HCT116 (cell line): ENCODE measurements at regions not wholly inside any gene's neighbourhood (a gene's known extent, or its start where the extent isn't known, plus 50 kb on each side); places are given as distances from the start of the nearest gene placed in this dataset.

Experiments used
- ATAC-seq: fragments of 200-7000 bp; cut with Tn5 transposase; 2 replicates; pipeline ENCODE4 v1.9.1; 2020; ENCODE audit warnings: mild to moderate bottlenecking, moderate library complexity
- BruUV-seq: library from RNA; stranded (reverse); fragments of 400-500 nt; replicated peaks from 2 replicates; lab custom pipeline; 2021; lab: Mats Ljungman, UMichigan
- CTCF ChIA-PET: fragments of 300-600 bp; sonication (Branson Sonifier 250); formaldehyde crosslinking; loops from one replicate; lab custom pipeline; 2021; ENCODE audit warnings: antibody characterized with exemption; lab: Charles Lee
- POLR2A ChIA-PET: fragments of 300-600, 350-600 bp; sonication (Branson Sonifier 250); formaldehyde crosslinking; loops from one replicate; lab custom pipeline; 2021; ENCODE audit warnings: antibody characterized with exemption; lab: Charles Lee
- RAD21 ChIA-PET, 2 experiments: fragments of 300-600 bp; sonication (Branson Sonifier 250); formaldehyde crosslinking; loops; one replicate each; lab custom pipeline; 2023; ENCODE audit warnings: low total read pairs in 2 of 2; ENCODE audit not compliant: uncharacterized antibody in 2 of 2, unreplicated experiment in 2 of 2, low non-redundant PET in 1 of 2; lab: Charles Lee
- DNase-seq: peaks from one replicate; pipeline ENCODE4 v3.0.0-alpha.2; 2010; ENCODE audit warnings: low read depth, low spot score
- H2AFZ ChIP-seq: fragments of 200-600 bp; shearing (Covaris generic), sonication (generic); 2 replicates; pipeline ENCODE4 v1.6.1; 2017; ENCODE audit warnings: low read depth, mixed run types, mixed read lengths, antibody characterized with exemption, low read length; ENCODE audit not compliant: poor library complexity, severe bottlenecking
- H3K27ac ChIP-seq: 2 replicates; pipeline ENCODE4 v1.5.1; 2012; ENCODE audit warnings: low read depth, low read length
- H3K27me3 ChIP-seq: fragments of 200-600 bp; sonication (generic); 2 replicates; pipeline ENCODE4 v1.6.1; 2016; ENCODE audit warnings: mixed run types, low read length, mixed read lengths; ENCODE audit not compliant: insufficient read depth
- H3K36me3 ChIP-seq, 2 experiments: fragments of 200-500 bp in 1 of 2; fragments of 200-600 bp in 1 of 2; sonication (Bioruptor generic) in 1 of 2; sonication (generic) in 1 of 2; 2 replicates each; pipeline versions ENCODE4 v1.5.1 to v1.6.1; 2014 to 2016; ENCODE audit warnings: low read length in 2 of 2, inconsistent platforms in 1 of 2, mixed read lengths in 1 of 2, mixed run types in 1 of 2; ENCODE audit not compliant: insufficient read depth in 2 of 2, control insufficient read depth in 1 of 2
- H3K4me1 ChIP-seq, 2 experiments: fragments of 200-600 bp in 1 of 2; sonication (generic) in 1 of 2; 2 replicates each; pipeline versions ENCODE4 v1.5.1 to v1.6.1; 2012 to 2017; ENCODE audit warnings: low read length in 2 of 2, inconsistent platforms in 1 of 2, mild to moderate bottlenecking in 1 of 2, mixed read lengths in 1 of 2, mixed run types in 1 of 2, moderate library complexity in 1 of 2; ENCODE audit not compliant: insufficient read depth in 2 of 2, control insufficient read depth in 1 of 2
- H3K4me2 ChIP-seq: fragments of 200-600 bp; sonication (generic); 2 replicates; pipeline ENCODE4 v1.6.1; 2017; ENCODE audit warnings: mixed run types, low read length, mixed read lengths
- H3K4me3 ChIP-seq, 2 experiments: fragments of 200-600 bp in 1 of 2; sonication (generic) in 1 of 2; replicated peaks in 1 of 2; 2 replicates each; pipeline ENCODE4 v1.5.1; 2011 to 2016; ENCODE audit warnings: low read length in 2 of 2, control low read depth in 1 of 2, low read depth in 1 of 2, mild to moderate bottlenecking in 1 of 2, mixed read lengths in 1 of 2, mixed run types in 1 of 2
- H3K79me2 ChIP-seq: fragments of 200-600 bp; sonication (generic); 2 replicates; pipeline ENCODE4 v1.6.1; 2017; ENCODE audit warnings: mild to moderate bottlenecking, mixed run types, low read length, moderate library complexity, mixed read lengths; ENCODE audit not compliant: insufficient read depth
- H3K9ac ChIP-seq: fragments of 200-600 bp; sonication (generic); 2 replicates; pipeline ENCODE4 v1.6.1; 2016; ENCODE audit warnings: low read length, mixed read lengths
- H3K9me2 ChIP-seq: fragments of 200-600 bp; sonication (generic), shearing (Covaris generic); 2 replicates; pipeline ENCODE4 v1.6.1; 2017; ENCODE audit warnings: mixed run types, mild to moderate bottlenecking, moderate library complexity; ENCODE audit not compliant: insufficient read depth
- H3K9me3 ChIP-seq, 2 experiments: fragments of 200-500 bp in 1 of 2; fragments of 200-600 bp in 1 of 2; sonication (Bioruptor generic) in 1 of 2; sonication (generic) in 1 of 2; 2 replicates each; pipeline ENCODE4 v1.6.1; 2014 to 2017; ENCODE audit warnings: low read length in 2 of 2, mixed read lengths in 2 of 2, inconsistent platforms in 1 of 2, low read depth in 1 of 2, mild to moderate bottlenecking in 1 of 2, mixed run types in 1 of 2, moderate library complexity in 1 of 2; ENCODE audit not compliant: control insufficient read depth in 1 of 2, insufficient read depth in 1 of 2
- H4K20me1 ChIP-seq: fragments of 200-600 bp; sonication (generic), shearing (Covaris generic); 2 replicates; pipeline ENCODE4 v1.6.1; 2017; ENCODE audit warnings: mixed run types, mild to moderate bottlenecking, moderate library complexity; ENCODE audit not compliant: insufficient read depth
- ATF3 ChIP-seq: IDR thresholded peaks from 2 replicates; pipeline ENCODE4 v1.6.1; 2012
- CBX3 ChIP-seq: IDR thresholded peaks from 2 replicates; pipeline ENCODE4 v1.6.1; 2012; ENCODE audit warnings: low read depth
- CEBPB ChIP-seq: IDR thresholded peaks from 2 replicates; pipeline ENCODE4 v1.6.1; 2012; ENCODE audit warnings: low read depth
- JUND ChIP-seq: IDR thresholded peaks from 2 replicates; pipeline ENCODE4 v1.6.1; 2012
- MAX ChIP-seq: IDR thresholded peaks from 2 replicates; pipeline ENCODE4 v1.6.1; 2012
- REST ChIP-seq: IDR thresholded peaks from 2 replicates; pipeline ENCODE4 v1.6.1; 2012; ENCODE audit warnings: low read depth
- TCF7L2 ChIP-seq: IDR thresholded peaks from 2 replicates; pipeline ENCODE4 v1.7.0; 2011; ENCODE audit warnings: borderline replicate concordance, inconsistent platforms; ENCODE audit not compliant: insufficient read depth, insufficient read length; ENCODE audit errors: extremely low read depth
- YY1 ChIP-seq: IDR thresholded peaks from 2 replicates; pipeline ENCODE4 v1.6.1; 2011; ENCODE audit warnings: low read length, low read depth, moderate library complexity, mild to moderate bottlenecking; ENCODE audit not compliant: insufficient replicate concordance; ENCODE audit errors: extremely low read depth
- ZBTB33 ChIP-seq: IDR thresholded peaks from 2 replicates; pipeline ENCODE4 v1.6.1; 2011; ENCODE audit warnings: mild to moderate bottlenecking, low read length, moderate library complexity; ENCODE audit not compliant: insufficient replicate concordance; ENCODE audit errors: extremely low read depth
- intact Hi-C: fragments of 100-400 bp; cut with micrococcal nuclease; formaldehyde crosslinking; loops from 2 replicates; pipeline ENCODE4 v1.10.0; 2022

GRCh38 chr13:30085087-30085486, 222.3 kb downstream of the KATNAL1 start:
- ATAC-seq, result no peak
- no TSS peak for BruUV-seq
- TF ChIP-seq ZBTB33 (no peak), JUND (no peak), MAX (no peak), CEBPB (no peak)

GRCh38 chr13:30082391-30082790, 225.0 kb downstream of the KATNAL1 start:
- intact Hi-C loops, result no loop called here
- Histone ChIP-seq H2AFZ (no peak overlapping the region), H3K9ac (no peak overlapping the region), H3K36me3 (no peaks in the 10 kb centered on the region), H3K4me1 (no peaks in the 10 kb centered on the region), H3K9me2 (no peaks in the 10 kb centered on the region), H3K79me2 (no peaks in the 10 kb centered on the region), H3K4me3 (no peak overlapping the region), H3K27ac (no peak overlapping the region)
- ChIA-PET CTCF (no interaction called here), RAD21 (no interaction called here), POLR2A (no interaction called here)
- no peak for ATAC-seq
- TF ChIP-seq TCF7L2 (no peak), ATF3 (no peak), CEBPB (no peak), YY1 (no peak), CBX3 (no peak), ZBTB33 (no peak), REST (no peak)
- TF ChIP-seq, all 23 proteins: peak for 0
- H4K20me1 ChIP-seq, result no peaks in the 10 kb centered on the region
- no peak for DNase-seq
- BruUV-seq, result no TSS peak
- 0 out of 4 replicates have a peak, but pooled peaks cover 0 to 3% of the 10 kb centered on the region in 2 experiments for H3K9me3 ChIP-seq
- no peaks in the 10 kb centered on the region for H3K27me3 ChIP-seq
- no peak overlapping the region for H3K4me2 ChIP-seq

More at GRCh38 chr13:30085087-30085486, 222.3 kb downstream of the KATNAL1 start:
- Histone ChIP-seq H3K4me3 (no peak overlapping the region), H3K9me2 (no peaks in the 10 kb centered on the region), H3K9ac (no peak overlapping the region), H3K4me2 (no peak overlapping the region), H3K9me3 (0 out of 4 replicates have a peak, but pooled peaks cover 0 to 3% of the 10 kb centered on the region in 2 experiments), H3K27me3 (no peaks in the 10 kb centered on the region), H3K36me3 (no peaks in the 10 kb centered on the region), H4K20me1 (no peaks in the 10 kb centered on the region), H3K27ac (no peak overlapping the region), H3K4me1 (no peaks in the 10 kb centered on the region), H3K79me2 (no peaks in the 10 kb centered on the region), H2AFZ (no peak overlapping the region)
- intact Hi-C loops, result no loop called here
- RAD21 ChIA-PET, result no interaction called here
- CTCF ChIA-PET, result no interaction called here
- POLR2A ChIA-PET, result no interaction called here
- no peak for DNase-seq
